ENCODE measurements at regions not wholly inside any gene's neighbourhood (a gene's known extent, or its start where the extent isn't known, plus 50 kb on each side); places are given as distances from the start of the nearest gene placed in this dataset.

DNA sequence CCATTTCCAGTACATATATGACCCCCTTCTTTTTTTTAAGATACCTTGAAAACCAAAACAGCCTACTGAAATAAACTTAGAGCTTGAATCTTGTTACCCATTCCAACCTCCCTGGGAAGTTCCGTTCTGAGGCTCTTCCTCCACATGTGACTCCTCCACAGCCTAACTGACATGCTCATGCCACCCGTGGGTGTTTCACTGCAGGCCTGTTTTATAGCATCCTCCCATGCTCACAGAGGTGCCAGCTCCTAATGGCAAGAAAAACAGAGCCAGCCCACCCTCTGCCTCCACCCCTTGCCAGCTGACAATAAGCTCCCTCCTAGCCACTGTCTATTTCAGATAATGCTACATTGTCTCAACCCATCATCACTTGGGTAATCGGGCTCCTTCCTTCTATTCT, 97.6 kb upstream of the E2F8 start:
- no peak for TF ChIP-seq POLR2A (IDR thresholded peaks at IDR 0.05; ENCODE audit: low read depth, low read length)
- TF ChIP-seq CTCF (conservative IDR thresholded peaks at IDR 0.05; ENCODE audit: low read depth, low read length) = no peak
- no peak for TF ChIP-seq CEBPB (IDR thresholded peaks at IDR 0.05; ENCODE audit: low read depth, low read length)
- no peak for TF ChIP-seq RAD21 (IDR thresholded peaks at IDR 0.05; ENCODE audit: low read length)
- TF ChIP-seq SMC3 (IDR thresholded peaks at IDR 0.05; ENCODE audit: low read depth, low read length) = no peak
- no peak for TF ChIP-seq RCOR1 (IDR thresholded peaks at IDR 0.05; ENCODE audit: insufficient replicate concordance, low read length)
- TF ChIP-seq CHD1 (IDR thresholded peaks at IDR 0.05; ENCODE audit: low read depth, low read length) = no peak
- no peak for TF ChIP-seq NFE2L2 (IDR thresholded peaks at IDR 0.05; ENCODE audit: low read depth, low read length)
- no peak for TF ChIP-seq FOS (IDR thresholded peaks at IDR 0.05; ENCODE audit: low read depth, low read length)
- no peak for TF ChIP-seq RFX5 (IDR thresholded peaks at IDR 0.05; ENCODE audit: low read depth, low read length)
- TF ChIP-seq USF2 (IDR thresholded peaks at IDR 0.05; ENCODE audit: low read depth, low read length) = no peak
- no peak for TF ChIP-seq MAZ (IDR thresholded peaks at IDR 0.05; ENCODE audit: borderline replicate concordance, low read depth, low read length)
- TF ChIP-seq MXI1 (IDR thresholded peaks at IDR 0.05; ENCODE audit: borderline replicate concordance, low read depth, low read length) = no peak
- TF ChIP-seq MAFK (IDR thresholded peaks at IDR 0.05; ENCODE audit: low read depth, low read length) = no peak
